ENCODE measurements at regions not wholly inside any gene's neighbourhood (a gene's known extent, or its start where the extent isn't known, plus 50 kb on each side); places are given as distances from the start of the nearest gene placed in this dataset.

DNA sequence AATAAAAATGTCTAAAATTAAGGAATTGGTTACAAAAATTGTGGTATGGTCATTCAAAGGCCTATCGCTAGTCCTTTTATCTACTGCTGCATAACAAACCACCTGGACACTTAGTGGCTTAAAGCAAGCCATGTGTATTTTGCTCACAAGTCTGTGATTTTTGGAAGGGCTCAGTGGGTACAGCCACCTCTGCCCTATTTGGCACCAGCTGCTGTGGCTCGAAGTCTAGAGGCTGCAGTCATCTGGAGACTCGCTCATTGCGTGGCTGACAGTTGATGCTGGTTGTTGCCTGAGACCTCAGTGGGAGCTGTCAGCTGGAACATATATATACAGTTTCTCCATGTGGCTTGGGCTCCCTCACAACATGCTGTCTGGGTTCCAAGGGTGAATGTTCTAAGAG is 60.8 kb upstream of the MID1 start:
- Histone ChIP-seq H3K79me1 (ENCODE audit: low read depth in 1 of 2, low read length in 2 of 2) (no peaks in the 10 kb centered on the region), H3K9me3 (ENCODE audit: control insufficient read depth, insufficient read depth, low read length) (no peaks in the 10 kb centered on the region), H2BK120ac (ENCODE audit: low read depth, low read length) (no peak overlapping the region), H3K18ac (ENCODE audit: low read depth, low read length) (no peak overlapping the region), H4K8ac (ENCODE audit: low read depth in 2 of 2, low read length in 2 of 2) (no peak overlapping the region), H3K9me1 (ENCODE audit: insufficient read depth, low read length) (no peaks in the 10 kb centered on the region), H2BK15ac (ENCODE audit: low read depth, low read length) (no peak overlapping the region), H3K27ac (ENCODE audit: insufficient read depth, low read length) (no peak overlapping the region), H3K4me1 (ENCODE audit: control insufficient read depth, insufficient read depth, low read length) (peaks cover 2% of the 10 kb centered on the region; the same call in 1 of the 2 replicates), H4K5ac (ENCODE audit: low read depth, low read length) (no peak overlapping the region), H3K4ac (ENCODE audit: low read depth, low read length) (no peak overlapping the region), H2AFZ (replicated peaks; ENCODE audit: low read length, poor library complexity) (no peak overlapping the region), H3K27me3 (ENCODE audit: control insufficient read depth, insufficient read depth, low read length) (peaks cover 5% of the 10 kb centered on the region; the same call in 1 of the 2 replicates), H2BK5ac (ENCODE audit: low read depth, low read length, poor library complexity, severe bottlenecking) (no peak overlapping the region), H3K4me2 (ENCODE audit: low read depth, low read length) (no peak overlapping the region), H2AK9ac (replicated peaks; ENCODE audit: low read depth, low read length, poor library complexity) (no peak overlapping the region), H4K91ac (ENCODE audit: insufficient read depth, low read depth, low read length) (no peak overlapping the region), H2BK20ac (ENCODE audit: low read depth, low read length) (no peak overlapping the region), H2AK5ac (ENCODE audit: low read depth, low read length) (no peak overlapping the region), H3K9ac (ENCODE audit: low read depth, low read length) (no peak overlapping the region), H3K36me3 (ENCODE audit: control insufficient read depth, insufficient read depth, low read length) (no peaks in the 10 kb centered on the region), H3K23ac (ENCODE audit: low read depth, low read length) (no peak overlapping the region), H3K14ac (replicated peaks; ENCODE audit: low read depth, low read length) (no peak overlapping the region), H4K20me1 (ENCODE audit: insufficient read depth, low read length) (no peaks in the 10 kb centered on the region), H3K4me3 (ENCODE audit: insufficient read depth, low read depth, low read length) (no peak overlapping the region), H3K56ac (ENCODE audit: extremely low read depth, insufficient read depth, low read length) (no peak overlapping the region)
- ChIA-PET POLR2A (ENCODE audit: unreplicated experiment) (no interaction called here), CTCF (no interaction called here)
- DNase-seq = no peak
- in situ Hi-C loops (cut with MboI; ENCODE audit: low sequenced_read_pairs) = no loop called here
- BruUV-seq (replicated peaks) = no TSS peak
- dilution Hi-C loops (cut with HindIII; ENCODE audit: low sequenced_read_pairs, unreplicated experiment) = no loop called here
- intact Hi-C loops (cut with micrococcal nuclease) = no loop called here
- ATAC-seq (ENCODE audit: low read depth) = no peak
- WGBS, 2 experiments (ENCODE audit: extremely low coverage in 2 of 2, insufficient read length in 1 of 2) = no CpG with 5 or more reads among the region's 4 CpGs
- TF ChIP-seq RFX5 (IDR thresholded peaks at IDR 0.05; ENCODE audit: low read depth, low read length) (no peak), CEBPB (IDR thresholded peaks at IDR 0.05; ENCODE audit: low read depth, low read length) (no peak), NFE2L2 (IDR thresholded peaks at IDR 0.05; ENCODE audit: low read depth, low read length) (no peak), RAD21 (IDR thresholded peaks at IDR 0.05; ENCODE audit: low read length) (no peak), MAFK (IDR thresholded peaks at IDR 0.05; ENCODE audit: low read depth, low read length) (no peak), RCOR1 (IDR thresholded peaks at IDR 0.05; ENCODE audit: insufficient replicate concordance, low read length) (no peak), CHD1 (IDR thresholded peaks at IDR 0.05; ENCODE audit: low read depth, low read length) (no peak), MXI1 (IDR thresholded peaks at IDR 0.05; ENCODE audit: borderline replicate concordance, low read depth, low read length) (no peak), POLR2A (IDR thresholded peaks at IDR 0.05; ENCODE audit: low read depth, low read length) (no peak), FOS (IDR thresholded peaks at IDR 0.05; ENCODE audit: low read depth, low read length) (no peak)
- TF ChIP-seq, protein P1, sequence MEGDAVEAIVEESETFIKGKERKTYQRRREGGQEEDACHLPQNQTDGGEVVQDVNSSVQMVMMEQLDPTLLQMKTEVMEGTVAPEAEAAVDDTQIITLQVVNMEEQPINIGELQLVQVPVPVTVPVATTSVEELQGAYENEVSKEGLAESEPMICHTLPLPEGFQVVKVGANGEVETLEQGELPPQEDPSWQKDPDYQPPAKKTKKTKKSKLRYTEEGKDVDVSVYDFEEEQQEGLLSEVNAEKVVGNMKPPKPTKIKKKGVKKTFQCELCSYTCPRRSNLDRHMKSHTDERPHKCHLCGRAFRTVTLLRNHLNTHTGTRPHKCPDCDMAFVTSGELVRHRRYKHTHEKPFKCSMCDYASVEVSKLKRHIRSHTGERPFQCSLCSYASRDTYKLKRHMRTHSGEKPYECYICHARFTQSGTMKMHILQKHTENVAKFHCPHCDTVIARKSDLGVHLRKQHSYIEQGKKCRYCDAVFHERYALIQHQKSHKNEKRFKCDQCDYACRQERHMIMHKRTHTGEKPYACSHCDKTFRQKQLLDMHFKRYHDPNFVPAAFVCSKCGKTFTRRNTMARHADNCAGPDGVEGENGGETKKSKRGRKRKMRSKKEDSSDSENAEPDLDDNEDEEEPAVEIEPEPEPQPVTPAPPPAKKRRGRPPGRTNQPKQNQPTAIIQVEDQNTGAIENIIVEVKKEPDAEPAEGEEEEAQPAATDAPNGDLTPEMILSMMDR (conservative IDR thresholded peaks at IDR 0.05; ENCODE audit: low read depth, low read length) = no peak
